HepG2 (cell line): ENCODE measurements at regions not wholly inside any gene's neighbourhood (a gene's known extent, or its start where the extent isn't known, plus 50 kb on each side); places are given as distances from the start of the nearest gene placed in this dataset.

Experiments
- ATAC-seq: fragments of 200-7000 bp; cut with Tn5 transposase; 3 replicates; pipeline ENCODE4 v1.9.1; 2020; ENCODE audit warnings: mild to moderate bottlenecking, moderate library complexity
- BruUV-seq: library from RNA; stranded (reverse); fragments of 400-500 nt; replicated peaks from 2 replicates; lab custom pipeline; 2021; lab: Mats Ljungman, UMichigan
- CTCF ChIA-PET: fragments of 300-600 bp; formaldehyde crosslinking; extraction: SDS; loops from one replicate; lab custom pipeline; 2021; ENCODE audit warnings: low total read pairs, inconsistent platforms, low intra/inter-chr PET ratio; lab: Yijun Ruan, JAX
- POLR2A ChIA-PET: fragments of 350-600 bp; sonication (Branson Sonifier 250); formaldehyde crosslinking; loops from one replicate; lab custom pipeline; 2020; ENCODE audit warnings: antibody characterized with exemption, inconsistent platforms; lab: Yijun Ruan, JAX
- DNase-seq: peaks from one replicate; pipeline ENCODE4 v3.0.0-alpha.2; 2015; ENCODE audit warnings: low spot score
- FAIRE-seq: peaks from 3 replicates; lab custom pipeline; 2011; peaks lifted over from hg19 to GRCh38; lab: Jason Lieb, UNC
- H2AFZ ChIP-seq: one replicate; pipeline ENCODE4 v1.6.1; 2011; ENCODE audit warnings: low read length, inconsistent platforms
- H3K27ac ChIP-seq: fragments of 300-600 bp; 3 replicates; pipeline ENCODE4 v1.8.0; 2011; ENCODE audit warnings: mixed run types, mild to moderate bottlenecking, mixed read lengths, low read length, inconsistent platforms; ENCODE audit not compliant: insufficient read depth; ENCODE audit errors: extremely low read length
- H3K27me3 ChIP-seq, 2 experiments: fragments of 200-600 bp in 1 of 2; 2 replicates in 1 of 2; 3 replicates in 1 of 2; pipeline versions ENCODE4 v1.6.0 to v1.8.0; 2011; ENCODE audit warnings: low read length in 2 of 2, mild to moderate bottlenecking in 2 of 2, moderate library complexity in 2 of 2, inconsistent platforms in 1 of 2; ENCODE audit not compliant: insufficient read depth in 2 of 2, control insufficient read depth in 1 of 2
- H3K36me3 ChIP-seq, 2 experiments: fragments of 200-600 bp in 1 of 2; replicated peaks in 1 of 2; 2 replicates in 1 of 2; 3 replicates in 1 of 2; pipeline versions ENCODE4 v1.5.1 to v1.8.0; 2011; ENCODE audit warnings: low read length in 2 of 2, inconsistent platforms in 1 of 2; ENCODE audit not compliant: insufficient read depth in 2 of 2, control insufficient read depth in 1 of 2
- H3K4me1 ChIP-seq: 2 replicates; pipeline ENCODE4 v1.5.1; 2012; ENCODE audit warnings: low read length, inconsistent platforms; ENCODE audit not compliant: insufficient read depth
- H3K4me2 ChIP-seq: 2 replicates; pipeline ENCODE4 v1.6.0; 2011; ENCODE audit warnings: low read depth, low read length, inconsistent platforms
- H3K4me3 ChIP-seq, 3 experiments: fragments of 200-600 bp in 1 of 3; sonication (generic), shearing (Covaris generic) in 1 of 3; replicated peaks in 1 of 3; 2 replicates each; pipeline ENCODE4 v1.5.1; 2011 to 2016; ENCODE audit warnings: low read length in 3 of 3, inconsistent platforms in 2 of 3, low read depth in 2 of 3, mild to moderate bottlenecking in 2 of 3, control low read depth in 1 of 3, mixed read lengths in 1 of 3; ENCODE audit not compliant: insufficient read depth in 1 of 3
- H3K79me2 ChIP-seq: one replicate; pipeline ENCODE4 v1.6.1; 2011; ENCODE audit warnings: low read length, inconsistent platforms; ENCODE audit not compliant: insufficient read depth
- H3K9ac ChIP-seq: 2 replicates; pipeline ENCODE4 v1.6.0; 2011; ENCODE audit warnings: mild to moderate bottlenecking, low read depth, low read length, inconsistent platforms; ENCODE audit not compliant: insufficient read depth
- H3K9me3 ChIP-seq: 2 replicates; pipeline ENCODE4 v1.5.1; 2012; ENCODE audit warnings: mild to moderate bottlenecking, low read length
- H4K20me1 ChIP-seq: 2 replicates; pipeline ENCODE4 v1.6.0; 2011; ENCODE audit warnings: inconsistent platforms, mild to moderate bottlenecking, low read length, moderate library complexity; ENCODE audit not compliant: insufficient read depth
- POLR2AphosphoS2 ChIP-seq: IDR thresholded peaks from 2 replicates; pipeline ENCODE4 v1.6.1; 2011; ENCODE audit warnings: low read depth, low read length, improper control_type of control experiment
- SIN3A ChIP-seq: IDR thresholded peaks from 2 replicates; pipeline ENCODE4 v1.6.1; 2011; ENCODE audit warnings: low read depth, mild to moderate bottlenecking, control low read depth, low read length, borderline replicate concordance
- SYNCRIP ChIP-seq: fragments of 200-400 bp; formaldehyde crosslinking; IDR thresholded peaks from 2 replicates; pipeline ENCODE4 v1.6.1; 2018; ENCODE audit warnings: mild to moderate bottlenecking, low read depth, low read length; ENCODE audit not compliant: insufficient read depth
- TAF15 ChIP-seq: fragments of 200-400 bp; formaldehyde crosslinking; IDR thresholded peaks from one replicate; pipeline ENCODE4 v1.6.1; 2018; ENCODE audit warnings: mild to moderate bottlenecking, low read depth, low read length; ENCODE audit not compliant: poor library complexity, severe bottlenecking
- ZNF879 ChIP-seq: sonication (generic); formaldehyde crosslinking; IDR thresholded peaks from 2 replicates; pipeline ENCODE4 v1.8.1; 2023; ENCODE audit warnings: missing genetic modification reagents
- WGBS: methylation state at CpG from one replicate; pipeline ENCODE4 v1.1.6; 2017; ENCODE audit warnings: low lambda C conversion rate; 5-methylcytosine and 5-hydroxymethylcytosine counted together
- in situ Hi-C: cut with HindIII; loops from 2 replicates; pipeline ENCODE4 v1.10.0; 2017; ENCODE audit warnings: low pct_unique_long_range_greater_than_20kb; ENCODE audit not compliant: extremely low pct_ligation_motif_present
- intact Hi-C: fragments of 100-400 bp; cut with micrococcal nuclease; formaldehyde crosslinking; loops from one replicate; pipeline ENCODE4 v1.10.0; 2022; ENCODE audit not compliant: unreplicated experiment
- TF ChIP-seq, protein P1 (sequence below): sonication (generic); formaldehyde crosslinking; IDR thresholded peaks from 2 replicates; pipeline ENCODE4 v1.8.1; 2022; ENCODE audit warnings: low read depth, mild to moderate bottlenecking, missing genetic modification reagents
- TF ChIP-seq, protein P2 (sequence below): sonication (generic); formaldehyde crosslinking; IDR thresholded peaks from 2 replicates; pipeline ENCODE4 v1.8.0; 2022; ENCODE audit warnings: missing genetic modification reagents, mild to moderate bottlenecking, borderline replicate concordance
- TF ChIP-seq, protein P3 (sequence below): sonication (generic); formaldehyde crosslinking; conservative IDR thresholded peaks from 2 replicates; pipeline ENCODE4 v1.8.0; 2022; ENCODE audit warnings: low read depth, missing genetic modification reagents
- TF ChIP-seq, protein P4 (sequence below): sonication (generic); formaldehyde crosslinking; IDR thresholded peaks from 2 replicates; pipeline ENCODE4 v1.4.0; 2020; ENCODE audit warnings: missing genetic modification reagents

DNA sequence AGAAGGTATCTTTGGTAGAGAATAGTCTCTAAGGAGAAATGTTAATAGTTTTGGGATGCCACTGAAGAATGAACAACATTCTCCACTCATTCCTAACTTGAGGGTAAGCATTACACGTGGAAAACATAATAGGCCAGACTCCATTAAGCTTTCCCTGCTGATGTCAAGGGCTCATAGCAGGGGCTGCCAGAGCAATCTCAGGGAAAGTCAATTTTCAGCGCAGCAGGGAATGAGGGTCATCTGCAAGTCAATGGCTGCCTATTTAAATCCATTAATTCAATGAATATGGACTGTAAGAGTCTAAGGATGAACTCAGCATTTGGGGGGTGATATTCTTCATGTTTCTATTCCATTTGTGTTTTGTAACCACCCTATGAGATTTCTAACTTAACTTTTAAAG, 144.2 kb upstream of the ARL4C start:
- DNase-seq, result no peak
- POLR2A ChIA-PET, result interaction anchor here (1.4 to 1.5 kb wide), 2 partner anchors 19 to 33 kb away, joined by 4 read pairs; no protein-coding TSS in a partner anchor
- TF ChIP-seq, protein P1, sequence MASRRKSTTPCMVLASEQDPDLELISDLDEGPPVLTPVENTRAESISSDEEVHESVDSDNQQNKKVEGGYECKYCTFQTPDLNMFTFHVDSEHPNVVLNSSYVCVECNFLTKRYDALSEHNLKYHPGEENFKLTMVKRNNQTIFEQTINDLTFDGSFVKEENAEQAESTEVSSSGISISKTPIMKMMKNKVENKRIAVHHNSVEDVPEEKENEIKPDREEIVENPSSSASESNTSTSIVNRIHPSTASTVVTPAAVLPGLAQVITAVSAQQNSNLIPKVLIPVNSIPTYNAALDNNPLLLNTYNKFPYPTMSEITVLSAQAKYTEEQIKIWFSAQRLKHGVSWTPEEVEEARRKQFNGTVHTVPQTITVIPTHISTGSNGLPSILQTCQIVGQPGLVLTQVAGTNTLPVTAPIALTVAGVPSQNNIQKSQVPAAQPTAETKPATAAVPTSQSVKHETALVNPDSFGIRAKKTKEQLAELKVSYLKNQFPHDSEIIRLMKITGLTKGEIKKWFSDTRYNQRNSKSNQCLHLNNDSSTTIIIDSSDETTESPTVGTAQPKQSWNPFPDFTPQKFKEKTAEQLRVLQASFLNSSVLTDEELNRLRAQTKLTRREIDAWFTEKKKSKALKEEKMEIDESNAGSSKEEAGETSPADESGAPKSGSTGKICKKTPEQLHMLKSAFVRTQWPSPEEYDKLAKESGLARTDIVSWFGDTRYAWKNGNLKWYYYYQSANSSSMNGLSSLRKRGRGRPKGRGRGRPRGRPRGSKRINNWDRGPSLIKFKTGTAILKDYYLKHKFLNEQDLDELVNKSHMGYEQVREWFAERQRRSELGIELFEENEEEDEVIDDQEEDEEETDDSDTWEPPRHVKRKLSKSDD (CRISPR knock-in tag), result no peak
- TF ChIP-seq, protein P2, sequence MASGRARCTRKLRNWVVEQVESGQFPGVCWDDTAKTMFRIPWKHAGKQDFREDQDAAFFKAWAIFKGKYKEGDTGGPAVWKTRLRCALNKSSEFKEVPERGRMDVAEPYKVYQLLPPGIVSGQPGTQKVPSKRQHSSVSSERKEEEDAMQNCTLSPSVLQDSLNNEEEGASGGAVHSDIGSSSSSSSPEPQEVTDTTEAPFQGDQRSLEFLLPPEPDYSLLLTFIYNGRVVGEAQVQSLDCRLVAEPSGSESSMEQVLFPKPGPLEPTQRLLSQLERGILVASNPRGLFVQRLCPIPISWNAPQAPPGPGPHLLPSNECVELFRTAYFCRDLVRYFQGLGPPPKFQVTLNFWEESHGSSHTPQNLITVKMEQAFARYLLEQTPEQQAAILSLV, result no peak
- TF ChIP-seq SIN3A, result no peak
- TF ChIP-seq, protein P3, sequence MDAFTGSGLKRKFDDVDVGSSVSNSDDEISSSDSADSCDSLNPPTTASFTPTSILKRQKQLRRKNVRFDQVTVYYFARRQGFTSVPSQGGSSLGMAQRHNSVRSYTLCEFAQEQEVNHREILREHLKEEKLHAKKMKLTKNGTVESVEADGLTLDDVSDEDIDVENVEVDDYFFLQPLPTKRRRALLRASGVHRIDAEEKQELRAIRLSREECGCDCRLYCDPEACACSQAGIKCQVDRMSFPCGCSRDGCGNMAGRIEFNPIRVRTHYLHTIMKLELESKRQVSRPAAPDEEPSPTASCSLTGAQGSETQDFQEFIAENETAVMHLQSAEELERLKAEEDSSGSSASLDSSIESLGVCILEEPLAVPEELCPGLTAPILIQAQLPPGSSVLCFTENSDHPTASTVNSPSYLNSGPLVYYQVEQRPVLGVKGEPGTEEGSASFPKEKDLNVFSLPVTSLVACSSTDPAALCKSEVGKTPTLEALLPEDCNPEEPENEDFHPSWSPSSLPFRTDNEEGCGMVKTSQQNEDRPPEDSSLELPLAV, result no peak
- TF ChIP-seq ZNF879, result no peak
- TF ChIP-seq SYNCRIP, result no peak
- TF ChIP-seq POLR2AphosphoS2, result no peak
- no peak for TF ChIP-seq TAF15
- TF ChIP-seq, protein P4, sequence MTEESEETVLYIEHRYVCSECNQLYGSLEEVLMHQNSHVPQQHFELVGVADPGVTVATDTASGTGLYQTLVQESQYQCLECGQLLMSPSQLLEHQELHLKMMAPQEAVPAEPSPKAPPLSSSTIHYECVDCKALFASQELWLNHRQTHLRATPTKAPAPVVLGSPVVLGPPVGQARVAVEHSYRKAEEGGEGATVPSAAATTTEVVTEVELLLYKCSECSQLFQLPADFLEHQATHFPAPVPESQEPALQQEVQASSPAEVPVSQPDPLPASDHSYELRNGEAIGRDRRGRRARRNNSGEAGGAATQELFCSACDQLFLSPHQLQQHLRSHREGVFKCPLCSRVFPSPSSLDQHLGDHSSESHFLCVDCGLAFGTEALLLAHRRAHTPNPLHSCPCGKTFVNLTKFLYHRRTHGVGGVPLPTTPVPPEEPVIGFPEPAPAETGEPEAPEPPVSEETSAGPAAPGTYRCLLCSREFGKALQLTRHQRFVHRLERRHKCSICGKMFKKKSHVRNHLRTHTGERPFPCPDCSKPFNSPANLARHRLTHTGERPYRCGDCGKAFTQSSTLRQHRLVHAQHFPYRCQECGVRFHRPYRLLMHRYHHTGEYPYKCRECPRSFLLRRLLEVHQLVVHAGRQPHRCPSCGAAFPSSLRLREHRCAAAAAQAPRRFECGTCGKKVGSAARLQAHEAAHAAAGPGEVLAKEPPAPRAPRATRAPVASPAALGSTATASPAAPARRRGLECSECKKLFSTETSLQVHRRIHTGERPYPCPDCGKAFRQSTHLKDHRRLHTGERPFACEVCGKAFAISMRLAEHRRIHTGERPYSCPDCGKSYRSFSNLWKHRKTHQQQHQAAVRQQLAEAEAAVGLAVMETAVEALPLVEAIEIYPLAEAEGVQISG, result no peak
- BruUV-seq, result no TSS peak
- no peak overlapping the region for H3K9ac ChIP-seq
- H3K4me2 ChIP-seq, result no peak overlapping the region
- no peak overlapping the region for H2AFZ ChIP-seq
- no peaks in the 10 kb centered on the region for H3K79me2 ChIP-seq
- no peak for FAIRE-seq
- no peaks in the 10 kb centered on the region for H3K36me3 ChIP-seq
- CTCF ChIA-PET, result no interaction called here
- intact Hi-C loops (no loop called here), in situ Hi-C loops (no loop called here)
- H4K20me1 ChIP-seq, result no peaks in the 10 kb centered on the region
- ATAC-seq, result no peak
- no peak overlapping the region for H3K4me3 ChIP-seq
- H3K9me3 ChIP-seq, result peaks cover 34% of the 10 kb centered on the region
- no peak overlapping the region for H3K27ac ChIP-seq
- H3K27me3 ChIP-seq, result no peaks in the 10 kb centered on the region
- H3K4me1 ChIP-seq, result peaks cover 16% of the 10 kb centered on the region
- WGBS, result 15% methylated on average over 2 of the region's 2 CpGs
